ENCODE measurements at regions not wholly inside any gene's neighbourhood (a gene's known extent, or its start where the extent isn't known, plus 50 kb on each side); places are given as distances from the start of the nearest gene placed in this dataset.

- H3K4me3 ChIP-seq (ENCODE audit: low read depth, low read length): no peak overlapping the region
- DNase-seq (ENCODE audit: low read depth): no peak
- TF ChIP-seq, protein P1, sequence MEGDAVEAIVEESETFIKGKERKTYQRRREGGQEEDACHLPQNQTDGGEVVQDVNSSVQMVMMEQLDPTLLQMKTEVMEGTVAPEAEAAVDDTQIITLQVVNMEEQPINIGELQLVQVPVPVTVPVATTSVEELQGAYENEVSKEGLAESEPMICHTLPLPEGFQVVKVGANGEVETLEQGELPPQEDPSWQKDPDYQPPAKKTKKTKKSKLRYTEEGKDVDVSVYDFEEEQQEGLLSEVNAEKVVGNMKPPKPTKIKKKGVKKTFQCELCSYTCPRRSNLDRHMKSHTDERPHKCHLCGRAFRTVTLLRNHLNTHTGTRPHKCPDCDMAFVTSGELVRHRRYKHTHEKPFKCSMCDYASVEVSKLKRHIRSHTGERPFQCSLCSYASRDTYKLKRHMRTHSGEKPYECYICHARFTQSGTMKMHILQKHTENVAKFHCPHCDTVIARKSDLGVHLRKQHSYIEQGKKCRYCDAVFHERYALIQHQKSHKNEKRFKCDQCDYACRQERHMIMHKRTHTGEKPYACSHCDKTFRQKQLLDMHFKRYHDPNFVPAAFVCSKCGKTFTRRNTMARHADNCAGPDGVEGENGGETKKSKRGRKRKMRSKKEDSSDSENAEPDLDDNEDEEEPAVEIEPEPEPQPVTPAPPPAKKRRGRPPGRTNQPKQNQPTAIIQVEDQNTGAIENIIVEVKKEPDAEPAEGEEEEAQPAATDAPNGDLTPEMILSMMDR (IDR thresholded peaks at IDR 0.05; ENCODE audit: control insufficient read depth, extremely low read depth, insufficient read depth): no peak
These were observed 1096.8 kb upstream of the ACVR2A start for GRCh38 chr2:146748046-146748445.

GRCh38 chr2:146741260-146741659 is 1103.6 kb upstream of the ACVR2A start:
- DNase-seq (ENCODE audit: low read depth): no peak
- H3K4me3 ChIP-seq (ENCODE audit: low read depth, low read length): no peak overlapping the region
- TF ChIP-seq, protein P1 (IDR thresholded peaks at IDR 0.05; ENCODE audit: control insufficient read depth, extremely low read depth, insufficient read depth): no peak

DNA sequence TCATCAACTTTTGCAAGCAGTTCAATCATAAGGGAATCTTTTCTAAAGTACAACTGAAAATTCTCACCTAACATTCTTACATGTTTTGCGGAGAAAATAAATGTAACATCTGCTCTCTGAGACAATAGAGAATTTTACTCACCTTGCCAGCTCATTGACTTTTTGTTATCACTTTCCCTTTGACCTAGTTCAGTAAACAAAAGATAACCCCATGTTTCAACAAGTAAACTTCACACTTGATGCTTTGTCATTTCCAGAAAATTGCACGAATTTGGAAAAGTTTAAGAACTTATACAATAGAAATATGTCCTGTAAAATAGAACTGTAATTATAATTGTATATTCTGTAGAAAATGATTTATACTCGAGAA is 1110.0 kb upstream of the ACVR2A start:
- TF ChIP-seq, protein P1 (IDR thresholded peaks at IDR 0.05; ENCODE audit: control insufficient read depth, extremely low read depth, insufficient read depth): no peak
- no peak for DNase-seq (ENCODE audit: low read depth)

DNA sequence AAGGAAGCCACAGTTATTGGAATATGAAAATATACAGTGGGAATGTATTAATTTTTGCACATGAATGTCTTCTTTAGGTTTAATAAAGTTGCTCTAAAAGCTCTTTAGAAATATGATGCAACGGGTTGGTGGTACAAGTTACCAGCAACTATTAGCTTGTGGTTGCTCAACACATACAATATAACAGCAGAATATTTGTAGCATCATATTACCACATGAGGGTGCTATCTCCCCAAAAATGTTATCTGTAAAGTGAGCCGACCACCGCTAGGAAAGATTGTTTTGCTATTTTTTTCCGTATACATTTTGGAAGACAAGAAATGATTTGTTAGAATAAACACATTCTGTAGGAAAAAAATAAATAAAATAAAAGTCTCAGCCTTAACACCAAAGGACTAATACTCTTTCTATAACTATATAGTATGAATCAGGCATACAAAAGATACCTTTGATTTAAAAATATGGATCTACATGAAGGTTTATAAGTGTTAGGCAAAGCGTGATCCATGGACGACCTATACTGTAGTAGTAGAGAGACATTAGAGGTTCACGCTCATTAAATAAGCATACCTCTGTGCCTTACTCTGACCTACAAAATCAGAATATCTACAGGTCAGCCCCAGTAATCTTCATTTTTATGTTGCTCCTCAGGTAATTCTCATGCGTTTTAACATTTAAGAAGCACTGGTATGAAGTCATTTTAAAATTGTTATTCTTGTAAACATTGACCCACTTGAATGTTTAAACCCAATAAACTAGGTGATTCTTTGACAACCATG is 1110.6 kb upstream of the ACVR2A start:
- DNase-seq (ENCODE audit: low read depth): no peak
- TF ChIP-seq, protein P1 (IDR thresholded peaks at IDR 0.05; ENCODE audit: control insufficient read depth, extremely low read depth, insufficient read depth): peak; percentile 57
- H3K4me3 ChIP-seq (ENCODE audit: low read depth, low read length): no peak overlapping the region

More for the DNA sequence above, 1110.0 kb upstream of the ACVR2A start:
- H3K4me3 ChIP-seq (ENCODE audit: low read depth, low read length): no peak overlapping the region

DNA sequence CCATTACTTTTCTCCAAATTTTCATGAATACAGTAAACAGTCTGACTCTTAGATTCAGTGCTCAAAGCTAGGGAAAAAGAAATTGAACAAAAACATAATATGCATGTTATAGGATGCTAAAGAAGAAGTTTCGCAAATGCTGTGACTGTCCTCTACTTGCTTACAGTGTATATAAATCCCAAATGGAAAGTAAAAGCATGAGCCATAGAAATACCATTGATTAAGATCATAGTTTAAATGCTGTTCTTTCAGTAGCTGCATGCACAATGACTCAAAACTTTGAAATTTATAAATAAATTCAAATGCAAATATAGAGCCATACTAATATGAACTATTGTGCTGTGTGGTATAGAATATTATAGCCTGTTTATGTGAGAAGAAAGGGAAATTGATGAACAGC is 1113.9 kb upstream of the ACVR2A start:
- TF ChIP-seq, protein P1 (IDR thresholded peaks at IDR 0.05; ENCODE audit: control insufficient read depth, extremely low read depth, insufficient read depth): no peak
- H3K4me3 ChIP-seq (ENCODE audit: low read depth, low read length): no peak overlapping the region
- no peak for DNase-seq (ENCODE audit: low read depth)

- TF ChIP-seq, protein P1 (IDR thresholded peaks at IDR 0.05; ENCODE audit: control insufficient read depth, extremely low read depth, insufficient read depth): no peak
- no peak for DNase-seq (ENCODE audit: low read depth)
- no peak overlapping the region for H3K4me3 ChIP-seq (ENCODE audit: low read depth, low read length)
These were observed 1123.3 kb upstream of the ACVR2A start for GRCh38 chr2:146721486-146721885.

DNA sequence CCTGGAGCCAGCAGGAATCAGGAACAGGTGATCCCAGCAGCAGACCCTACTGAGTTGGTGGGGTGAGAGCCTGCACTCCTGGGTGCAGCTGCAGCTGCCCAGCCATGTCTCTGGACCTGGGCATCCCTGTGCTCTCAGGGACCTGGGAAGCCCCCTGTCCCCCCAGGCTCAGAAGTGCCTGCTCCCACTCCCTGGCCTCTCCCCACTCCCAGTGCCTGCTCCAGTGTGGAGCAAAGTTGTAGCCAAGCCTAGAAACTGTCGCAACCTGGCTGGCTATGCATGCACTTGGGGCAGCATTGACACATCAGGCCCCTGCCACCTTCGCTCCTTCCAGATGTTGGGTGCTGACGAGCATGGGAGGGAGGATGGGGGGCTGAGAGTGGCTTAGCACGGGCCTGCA is 1124.7 kb upstream of the ACVR2A start:
- DNase-seq (ENCODE audit: low read depth): no peak
- TF ChIP-seq, protein P1 (IDR thresholded peaks at IDR 0.05; ENCODE audit: control insufficient read depth, extremely low read depth, insufficient read depth): no peak
- no peak overlapping the region for H3K4me3 ChIP-seq (ENCODE audit: low read depth, low read length)
